ENCODE measurements at regions not wholly inside any gene's neighbourhood (a gene's known extent, or its start where the extent isn't known, plus 50 kb on each side); places are given as distances from the start of the nearest gene placed in this dataset.

- no peaks in the 10 kb centered on the region for H4K20me1 ChIP-seq (ENCODE audit: insufficient read depth)
- H3K9me2 ChIP-seq (ENCODE audit: insufficient read depth), result no peaks in the 10 kb centered on the region
- H3K27me3 ChIP-seq (ENCODE audit: insufficient read depth, low read length), result no peaks in the 10 kb centered on the region
- ChIA-PET RAD21 (ENCODE audit: low non-redundant PET in 1 of 2, low total read pairs in 2 of 2, uncharacterized antibody in 2 of 2, unreplicated experiment in 2 of 2) (no interaction called here), CTCF (no interaction called here), POLR2A (no interaction called here)
- no peak overlapping the region for H3K27ac ChIP-seq (ENCODE audit: low read depth, low read length)
- no peak overlapping the region for H3K4me2 ChIP-seq (ENCODE audit: low read length)
- peak overlapping the region; percentile 38 for H2AFZ ChIP-seq (ENCODE audit: low read depth, low read length, poor library complexity, severe bottlenecking)
- H3K79me2 ChIP-seq (ENCODE audit: insufficient read depth, low read length), result no peaks in the 10 kb centered on the region
- intact Hi-C loops (cut with micrococcal nuclease), result no loop called here
- BruUV-seq (replicated peaks), result no TSS peak
- H3K4me3 ChIP-seq (replicated peaks in 1 of 2; ENCODE audit: low read depth in 1 of 2, low read length in 2 of 2), result no peak overlapping the region
- peaks cover 13 to 20% of the 10 kb centered on the region in 2 experiments; a peak in 3 of 4 replicates for H3K4me1 ChIP-seq (ENCODE audit: control insufficient read depth in 1 of 2, insufficient read depth in 2 of 2, low read length in 2 of 2)
- no peak for TF ChIP-seq REST (IDR thresholded peaks at IDR 0.05; ENCODE audit: low read depth)
- TF ChIP-seq SP1 (IDR thresholded peaks at IDR 0.05; ENCODE audit: low read depth), result no peak
- no peak for TF ChIP-seq CTCF (IDR thresholded peaks at IDR 0.05 in 2 of 3, conservative IDR thresholded peaks at IDR 0.05 in 1 of 3; ENCODE audit: borderline replicate concordance in 1 of 3, insufficient read depth in 1 of 3, low read depth in 2 of 3, low read length in 2 of 3)
- no peak for TF ChIP-seq POLR2AphosphoS5 (IDR thresholded peaks at IDR 0.05; ENCODE audit: low read depth, low read length)
- no peak for TF ChIP-seq TCF7L2 (IDR thresholded peaks at IDR 0.05; ENCODE audit: borderline replicate concordance, extremely low read depth, insufficient read depth, insufficient read length)
- TF ChIP-seq, protein P1, sequence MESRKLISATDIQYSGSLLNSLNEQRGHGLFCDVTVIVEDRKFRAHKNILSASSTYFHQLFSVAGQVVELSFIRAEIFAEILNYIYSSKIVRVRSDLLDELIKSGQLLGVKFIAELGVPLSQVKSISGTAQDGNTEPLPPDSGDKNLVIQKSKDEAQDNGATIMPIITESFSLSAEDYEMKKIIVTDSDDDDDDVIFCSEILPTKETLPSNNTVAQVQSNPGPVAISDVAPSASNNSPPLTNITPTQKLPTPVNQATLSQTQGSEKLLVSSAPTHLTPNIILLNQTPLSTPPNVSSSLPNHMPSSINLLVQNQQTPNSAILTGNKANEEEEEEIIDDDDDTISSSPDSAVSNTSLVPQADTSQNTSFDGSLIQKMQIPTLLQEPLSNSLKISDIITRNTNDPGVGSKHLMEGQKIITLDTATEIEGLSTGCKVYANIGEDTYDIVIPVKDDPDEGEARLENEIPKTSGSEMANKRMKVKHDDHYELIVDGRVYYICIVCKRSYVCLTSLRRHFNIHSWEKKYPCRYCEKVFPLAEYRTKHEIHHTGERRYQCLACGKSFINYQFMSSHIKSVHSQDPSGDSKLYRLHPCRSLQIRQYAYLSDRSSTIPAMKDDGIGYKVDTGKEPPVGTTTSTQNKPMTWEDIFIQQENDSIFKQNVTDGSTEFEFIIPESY (IDR thresholded peaks at IDR 0.05; ENCODE audit: extremely low read depth, insufficient replicate concordance, low read length), result no peak
- no peak for TF ChIP-seq POLR2A (IDR thresholded peaks at IDR 0.05; ENCODE audit: borderline replicate concordance, extremely low read depth, insufficient read depth, insufficient read length)
- TF ChIP-seq CBX3 (IDR thresholded peaks at IDR 0.05; ENCODE audit: low read depth), result no peak
- no peak for TF ChIP-seq YY1 (IDR thresholded peaks at IDR 0.05; ENCODE audit: extremely low read depth, insufficient replicate concordance, low read depth, low read length)
- no peak for TF ChIP-seq ATF3 (IDR thresholded peaks at IDR 0.05)
- TF ChIP-seq EGR1 (IDR thresholded peaks at IDR 0.05; ENCODE audit: low read depth), result no peak
- TF ChIP-seq SRF (IDR thresholded peaks at IDR 0.05; ENCODE audit: low read depth), result no peak
- no peak for TF ChIP-seq EZH2phosphoT487 (IDR thresholded peaks at IDR 0.05; ENCODE audit: borderline replicate concordance)
- no peak for TF ChIP-seq ELF1 (IDR thresholded peaks at IDR 0.05; ENCODE audit: borderline replicate concordance, low read depth)
- no peak for TF ChIP-seq JUND (IDR thresholded peaks at IDR 0.05)
- no peak for TF ChIP-seq FOSL1 (IDR thresholded peaks at IDR 0.05; ENCODE audit: low read depth)
- TF ChIP-seq RAD21 (IDR thresholded peaks at IDR 0.05; ENCODE audit: low read depth), result no peak
- TF ChIP-seq, protein P2, sequence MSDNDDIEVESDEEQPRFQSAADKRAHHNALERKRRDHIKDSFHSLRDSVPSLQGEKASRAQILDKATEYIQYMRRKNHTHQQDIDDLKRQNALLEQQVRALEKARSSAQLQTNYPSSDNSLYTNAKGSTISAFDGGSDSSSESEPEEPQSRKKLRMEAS (IDR thresholded peaks at IDR 0.05), result no peak
- TF ChIP-seq ZNF274 (IDR thresholded peaks at IDR 0.05; ENCODE audit: low read depth, low read length), result no peak
- no peak for TF ChIP-seq EZH2 (IDR thresholded peaks at IDR 0.05)
- H3K9ac ChIP-seq (ENCODE audit: low read length), result no peak overlapping the region
- DNase-seq (ENCODE audit: low read depth, low spot score) (no peak), ATAC-seq (no peak)
- no peaks in the 10 kb centered on the region for H3K9me3 ChIP-seq (ENCODE audit: control insufficient read depth in 1 of 2, insufficient read depth in 1 of 2, low read depth in 1 of 2, low read length in 2 of 2)
- H3K36me3 ChIP-seq (ENCODE audit: control insufficient read depth in 1 of 2, insufficient read depth in 2 of 2, low read length in 2 of 2), result no peaks in the 10 kb centered on the region
These were observed 337.6 kb upstream of the SEMA3A start for GRCh38 chr7:84532196-84532595.

Data from HCT116 (cell line).